ENCODE measurements at regions not wholly inside any gene's neighbourhood (a gene's known extent, or its start where the extent isn't known, plus 50 kb on each side); places are given as distances from the start of the nearest gene placed in this dataset.

GRCh38 chr2:83234246-83234645 is 1224.8 kb downstream of the SUCLG1 start:
- no peak for TF ChIP-seq CTCF (IDR thresholded peaks at IDR 0.05)
- TF ChIP-seq POLR2A (IDR thresholded peaks at IDR 0.05), result no peak
